GM20431 (cell line): ENCODE measurements at regions not wholly inside any gene's neighbourhood (a gene's known extent, or its start where the extent isn't known, plus 50 kb on each side); places are given as distances from the start of the nearest gene placed in this dataset.

Source experiments
- in situ Hi-C: fragments of 300-500 bp; cut with MseI, MboI; formaldehyde crosslinking; loops from one replicate; pipeline ENCODE4 v1.15.0; 2020; ENCODE audit warnings: low sequenced_read_pairs; ENCODE audit not compliant: unreplicated experiment

GRCh38 chr10:2984682-2985081 is 82.7 kb upstream of the PFKP start:
- in situ Hi-C loops: no loop called here

GRCh38 chr10:2982146-2982545 is 85.2 kb upstream of the PFKP start:
- in situ Hi-C loops: no loop called here

- in situ Hi-C loops: no loop called here
Measured at GRCh38 chr10:2981361-2981801, 86.0 kb upstream of the PFKP start.

GRCh38 chr10:2980791-2981360 is 86.5 kb upstream of the PFKP start:
- in situ Hi-C loops: no loop called here

GRCh38 chr10:2980116-2980515 is 87.2 kb upstream of the PFKP start:
- in situ Hi-C loops: no loop called here

- in situ Hi-C loops: no loop called here
Measured at GRCh38 chr10:2979306-2979705, 88.0 kb upstream of the PFKP start.

- in situ Hi-C loops: no loop called here
Measured at GRCh38 chr10:2978574-2979273, 88.6 kb upstream of the PFKP start.

- in situ Hi-C loops: no loop called here
Measured at GRCh38 chr10:2978111-2978510, 89.2 kb upstream of the PFKP start.

GRCh38 chr10:2974503-2975207 is 92.7 kb upstream of the PFKP start:
- in situ Hi-C loops: no loop called here

GRCh38 chr10:2974083-2974482 is 93.3 kb upstream of the PFKP start:
- in situ Hi-C loops: no loop called here

GRCh38 chr10:2972810-2973209 is 94.5 kb upstream of the PFKP start:
- in situ Hi-C loops: no loop called here

GRCh38 chr10:2972216-2972615 is 95.1 kb upstream of the PFKP start:
- in situ Hi-C loops: no loop called here

GRCh38 chr10:2970190-2970823 is 97.0 kb upstream of the PFKP start:
- in situ Hi-C loops: no loop called here

GRCh38 chr10:2968401-2969058 is 98.8 kb upstream of the PFKP start:
- in situ Hi-C loops: no loop called here

GRCh38 chr10:2966134-2966533 is 101.2 kb upstream of the PFKP start:
- in situ Hi-C loops: no loop called here

- in situ Hi-C loops: no loop called here
Measured at GRCh38 chr10:2964632-2965296, 102.6 kb upstream of the PFKP start.

- in situ Hi-C loops: no loop called here
Measured at GRCh38 chr10:2963889-2964631, 103.3 kb upstream of the PFKP start.

GRCh38 chr10:2962194-2962593 is 105.2 kb upstream of the PFKP start:
- in situ Hi-C loops: no loop called here

GRCh38 chr10:2958659-2959058 is 108.7 kb upstream of the PFKP start:
- in situ Hi-C loops: no loop called here
